GM12864 (cell line): ENCODE measurements at regions not wholly inside any gene's neighbourhood (a gene's known extent, or its start where the extent isn't known, plus 50 kb on each side); places are given as distances from the start of the nearest gene placed in this dataset.

Source experiments
- DNase-seq: peaks from one replicate; pipeline ENCODE4 v3.0.0-alpha.2; 2011; ENCODE audit warnings: low read depth
- H3K4me3 ChIP-seq: 2 replicates; pipeline ENCODE4 v1.5.1; 2011; ENCODE audit warnings: mild to moderate bottlenecking, low read depth, low read length, control low read depth
- CTCF ChIP-seq: IDR thresholded peaks from 2 replicates; pipeline ENCODE4 v1.5.1; 2011; ENCODE audit warnings: low read depth, mild to moderate bottlenecking, moderate library complexity, low read length, control low read depth, inconsistent platforms; ENCODE audit errors: missing control alignments

- DNase-seq, result no peak
- no peak overlapping the region for H3K4me3 ChIP-seq
- no peak for TF ChIP-seq CTCF
Measured at GRCh38 chr9:108117795-108118194, 628.2 kb upstream of the KLF4 start.

- DNase-seq, result no peak
- no peak for TF ChIP-seq CTCF
- H3K4me3 ChIP-seq, result no peak overlapping the region
Measured at GRCh38 chr9:108117306-108117705, 627.7 kb upstream of the KLF4 start.

GRCh38 chr9:108113596-108113995 is 624.0 kb upstream of the KLF4 start:
- no peak overlapping the region for H3K4me3 ChIP-seq
- TF ChIP-seq CTCF, result no peak
- DNase-seq, result no peak

- TF ChIP-seq CTCF, result no peak
Measured at GRCh38 chr9:108109927-108110690, 620.5 kb upstream of the KLF4 start.

GRCh38 chr9:108108852-108109448 is 619.4 kb upstream of the KLF4 start:
- TF ChIP-seq CTCF, result no peak
- DNase-seq, result no peak
- no peak overlapping the region for H3K4me3 ChIP-seq

More at GRCh38 chr9:108109927-108110690, 620.5 kb upstream of the KLF4 start:
- no peak overlapping the region for H3K4me3 ChIP-seq
- DNase-seq, result no peak

- no peak for TF ChIP-seq CTCF
- H3K4me3 ChIP-seq, result no peak overlapping the region
- no peak for DNase-seq
Measured at GRCh38 chr9:108108280-108108851, 618.8 kb upstream of the KLF4 start.

GRCh38 chr9:108105885-108106284 is 616.3 kb upstream of the KLF4 start:
- DNase-seq, result no peak
- TF ChIP-seq CTCF, result no peak
- no peak overlapping the region for H3K4me3 ChIP-seq
